C4-2B (cell line): ENCODE measurements at regions not wholly inside any gene's neighbourhood (a gene's known extent, or its start where the extent isn't known, plus 50 kb on each side); places are given as distances from the start of the nearest gene placed in this dataset.

ENCODE experiments used
- H3K27ac ChIP-seq: fragments of 450-650 bp; 2 replicates; pipeline ENCODE4 v1.5.1; 2017
- ZFX ChIP-seq: fragments of 450-650 bp; IDR thresholded peaks from 2 replicates; pipeline ENCODE4 v1.6.1; 2017
- TF ChIP-seq, protein P1 (sequence below): fragments of 450-650 bp; conservative IDR thresholded peaks from 2 replicates; pipeline ENCODE4 v1.5.1; 2017; ENCODE audit warnings: mild to moderate bottlenecking

DNA sequence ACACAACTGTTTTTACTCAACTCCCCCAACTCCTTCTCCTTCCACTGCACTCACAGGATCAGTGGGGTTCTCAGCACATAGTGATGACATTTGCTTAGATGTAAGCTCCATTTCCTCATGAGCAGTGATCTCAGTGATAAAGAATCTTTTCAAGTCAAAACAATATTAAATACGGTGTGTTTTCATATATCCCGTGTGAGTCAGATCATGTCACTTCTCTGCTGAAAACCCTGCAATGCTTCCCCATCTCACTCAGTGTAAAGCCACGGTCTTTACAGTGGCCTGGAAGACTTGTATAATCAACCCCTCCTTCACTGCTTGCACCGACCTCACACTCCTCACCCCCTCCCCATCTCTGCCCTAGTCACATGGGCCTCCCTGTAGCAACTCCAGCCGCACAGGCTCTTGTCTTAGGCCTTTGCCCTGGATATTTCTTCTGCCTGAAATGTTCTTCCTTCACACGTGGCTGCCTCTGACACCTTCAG, 149.7 kb upstream of the ARHGAP5 start:
- peak overlapping the region; percentile 35; the same call in 1 of the 2 replicates for H3K27ac ChIP-seq
- TF ChIP-seq ZFX = no peak
- TF ChIP-seq, protein P1, sequence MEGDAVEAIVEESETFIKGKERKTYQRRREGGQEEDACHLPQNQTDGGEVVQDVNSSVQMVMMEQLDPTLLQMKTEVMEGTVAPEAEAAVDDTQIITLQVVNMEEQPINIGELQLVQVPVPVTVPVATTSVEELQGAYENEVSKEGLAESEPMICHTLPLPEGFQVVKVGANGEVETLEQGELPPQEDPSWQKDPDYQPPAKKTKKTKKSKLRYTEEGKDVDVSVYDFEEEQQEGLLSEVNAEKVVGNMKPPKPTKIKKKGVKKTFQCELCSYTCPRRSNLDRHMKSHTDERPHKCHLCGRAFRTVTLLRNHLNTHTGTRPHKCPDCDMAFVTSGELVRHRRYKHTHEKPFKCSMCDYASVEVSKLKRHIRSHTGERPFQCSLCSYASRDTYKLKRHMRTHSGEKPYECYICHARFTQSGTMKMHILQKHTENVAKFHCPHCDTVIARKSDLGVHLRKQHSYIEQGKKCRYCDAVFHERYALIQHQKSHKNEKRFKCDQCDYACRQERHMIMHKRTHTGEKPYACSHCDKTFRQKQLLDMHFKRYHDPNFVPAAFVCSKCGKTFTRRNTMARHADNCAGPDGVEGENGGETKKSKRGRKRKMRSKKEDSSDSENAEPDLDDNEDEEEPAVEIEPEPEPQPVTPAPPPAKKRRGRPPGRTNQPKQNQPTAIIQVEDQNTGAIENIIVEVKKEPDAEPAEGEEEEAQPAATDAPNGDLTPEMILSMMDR = no peak

DNA sequence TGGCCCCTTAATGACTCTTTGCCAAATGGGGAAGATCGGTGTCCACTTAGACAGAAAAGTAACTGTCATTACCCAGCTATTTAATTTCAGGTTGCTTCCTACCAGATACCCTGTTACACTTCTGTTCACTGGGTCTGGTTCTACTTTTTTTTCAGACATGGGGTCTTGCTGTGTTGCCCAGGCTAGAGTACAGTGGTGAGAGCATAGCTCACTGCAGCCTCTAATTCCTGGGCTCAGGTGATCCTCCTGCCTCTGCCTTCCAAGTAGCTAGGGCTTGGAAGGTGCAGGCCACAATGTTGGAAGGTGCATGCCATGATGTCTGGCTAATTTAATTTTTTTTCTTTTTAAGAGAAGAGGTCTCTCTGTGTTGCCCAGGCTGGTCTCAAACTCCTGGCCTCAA, 147.0 kb upstream of the ARHGAP5 start:
- TF ChIP-seq ZFX = no peak
- TF ChIP-seq, protein P1 = no peak
- no peak overlapping the region for H3K27ac ChIP-seq

GRCh38 chr14:31930493-31931240, 146.4 kb upstream of the ARHGAP5 start:
- no peak overlapping the region for H3K27ac ChIP-seq
- TF ChIP-seq, protein P1 = no peak
- TF ChIP-seq ZFX = no peak

GRCh38 chr14:31932675-31933074, 144.4 kb upstream of the ARHGAP5 start:
- H3K27ac ChIP-seq = no peak overlapping the region
- TF ChIP-seq, protein P1 = no peak
- no peak for TF ChIP-seq ZFX

- H3K27ac ChIP-seq = no peak overlapping the region
- TF ChIP-seq, protein P1 = no peak
- no peak for TF ChIP-seq ZFX
Measured at GRCh38 chr14:31933716-31934115, 143.4 kb upstream of the ARHGAP5 start.

DNA sequence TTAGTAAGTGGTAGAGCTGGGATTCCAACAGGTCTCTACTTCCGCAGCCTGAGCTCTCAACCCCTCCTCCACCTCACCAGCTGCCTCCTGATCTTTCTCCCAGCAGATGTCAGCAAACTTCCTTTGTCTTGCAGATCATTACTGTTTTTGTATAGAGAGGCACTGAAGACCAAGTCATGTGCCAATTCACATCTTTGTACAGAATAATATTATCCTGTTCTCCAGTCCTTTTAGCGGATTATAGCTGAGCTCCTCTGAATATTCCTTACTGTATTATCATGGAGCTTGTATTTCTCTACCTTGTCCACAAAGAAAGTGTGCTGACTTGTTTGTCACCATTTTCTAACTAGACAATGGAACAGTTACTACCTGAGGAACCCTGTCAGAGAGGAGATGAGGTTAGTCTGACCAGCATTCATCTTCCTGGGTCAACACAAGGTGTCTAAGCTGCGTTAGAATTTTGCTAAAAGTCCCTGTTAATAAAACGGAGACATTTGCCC, 142.3 kb upstream of the ARHGAP5 start:
- H3K27ac ChIP-seq = no peak overlapping the region
- TF ChIP-seq ZFX = no peak
- TF ChIP-seq, protein P1 = peak; percentile 54

- H3K27ac ChIP-seq = no peak overlapping the region
- no peak for TF ChIP-seq ZFX
- TF ChIP-seq, protein P1 = no peak
Measured at GRCh38 chr14:31935391-31935790, 141.7 kb upstream of the ARHGAP5 start.
